Stimulated activated CD8-positive, alpha-beta memory T cell treated with anti-CD3 and anti-CD28 coated beads, Interleukin-7, amount 100 ng/mL, for 4 hours (primary cell): ENCODE measurements at regions not wholly inside any gene's neighbourhood (a gene's known extent, or its start where the extent isn't known, plus 50 kb on each side); places are given as distances from the start of the nearest gene placed in this dataset.
"Not testable (repeated sequence)": the region's sequence is repeated elsewhere in the genome, so short reads cannot be mapped to it uniquely, and the experiment has no call there.

Experiments used
- DNase-seq, 2 donors: peaks; one replicate each; pipeline ENCODE4 v3.0.0-alpha.2; 2020; ENCODE audit warnings: low read depth in 2 of 2

GRCh38 chr18:14460364-14460763 lies 83.0 kb downstream of the POTEC start:
- not testable (repeated sequence) for DNase-seq

- not testable (repeated sequence) for DNase-seq
Measured at GRCh38 chr18:14459826-14460225, 83.6 kb downstream of the POTEC start.

- DNase-seq, result peak; percentile 46 to 58
Measured at GRCh38 chr18:14458009-14458945, 85.1 kb downstream of the POTEC start.

DNA sequence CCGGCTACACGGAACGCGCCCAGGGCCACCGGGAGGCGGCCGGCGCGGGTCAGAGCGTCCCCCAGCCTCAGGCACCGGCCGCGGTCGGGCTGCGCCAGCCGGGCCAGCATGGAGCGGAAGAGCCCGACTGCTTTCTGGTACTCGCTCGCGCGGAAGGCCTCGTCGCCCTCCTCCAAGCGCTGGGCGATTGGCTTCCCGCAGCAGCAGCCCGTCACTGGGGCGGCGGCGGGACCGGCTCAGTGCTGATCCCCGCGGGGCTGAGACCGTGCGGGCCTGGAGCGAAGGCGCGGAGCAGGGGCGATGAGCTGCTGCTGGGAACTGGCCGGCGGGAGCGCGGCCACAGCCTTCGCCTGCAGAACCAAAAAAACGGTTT lies 92.8 kb downstream of the POTEC start:
- not testable (repeated sequence) for DNase-seq

- not testable (repeated sequence) for DNase-seq
Measured at GRCh38 chr18:14449995-14450636, 93.3 kb downstream of the POTEC start.

- not testable (repeated sequence) for DNase-seq
Measured at GRCh38 chr18:14449062-14449461, 94.3 kb downstream of the POTEC start.

DNA sequence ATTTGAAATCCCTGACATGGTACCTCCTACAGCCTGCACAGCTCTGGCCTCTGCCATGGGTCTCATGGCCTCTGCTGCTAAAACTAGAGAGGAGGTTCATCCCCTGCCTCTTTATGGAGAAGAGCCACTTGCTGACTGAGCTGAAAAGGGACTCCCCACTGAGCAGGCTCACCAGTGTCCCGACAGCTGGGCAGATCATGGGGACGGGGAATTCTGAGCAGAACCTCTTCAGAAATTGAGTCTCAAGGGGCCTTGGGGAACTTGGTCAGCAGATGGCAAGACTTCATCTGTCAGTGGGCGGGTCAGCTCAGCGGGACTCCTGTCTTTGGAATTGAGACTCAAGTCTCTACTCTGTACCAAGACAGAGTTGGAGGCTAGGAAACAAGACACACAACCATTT lies 95.7 kb downstream of the POTEC start:
- DNase-seq, result not testable (repeated sequence)

DNA sequence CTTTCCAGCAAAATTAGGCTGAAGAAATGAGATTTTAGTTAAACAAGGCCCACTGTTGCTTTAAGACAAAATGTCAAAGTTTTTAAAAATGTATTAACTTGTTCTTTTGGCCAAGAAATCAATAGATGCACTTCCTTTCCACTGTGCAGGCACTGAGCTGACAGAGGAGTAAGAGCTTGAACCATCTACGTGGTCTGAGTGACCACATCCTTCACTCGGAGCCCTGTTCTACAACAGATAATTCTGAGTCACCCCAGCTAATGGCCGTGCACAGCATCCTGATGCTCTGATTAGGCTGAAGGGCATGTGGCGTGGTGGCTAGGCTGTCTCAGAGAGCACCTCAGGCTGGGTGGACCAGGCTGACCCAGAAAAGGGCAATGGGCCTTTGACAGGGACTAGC lies 107.9 kb downstream of the POTEC start:
- DNase-seq, result not testable (repeated sequence)

DNA sequence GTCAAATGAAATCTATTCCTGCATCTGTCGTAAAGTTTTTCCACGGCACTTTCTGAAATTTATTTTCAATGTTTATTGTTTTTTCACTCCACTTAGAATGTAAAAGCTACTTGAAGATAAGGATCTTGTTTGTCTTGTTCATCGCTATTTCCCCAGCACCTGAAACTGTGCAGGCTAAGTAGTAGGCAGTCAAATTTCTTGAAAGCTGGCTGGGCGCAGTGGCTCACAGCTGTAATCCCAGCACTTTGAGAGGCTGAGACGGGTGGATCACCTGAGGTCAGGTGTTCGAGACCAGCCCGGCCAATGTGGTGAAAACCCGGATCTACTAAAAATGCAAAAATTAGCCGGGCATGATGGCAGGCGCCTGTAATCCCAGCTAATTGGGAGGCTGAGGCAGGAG lies 111.0 kb downstream of the POTEC start:
- not testable (repeated sequence) for DNase-seq

- DNase-seq, result peak; percentile 9 to 47
Measured at GRCh38 chr18:14431031-14431521, 112.3 kb downstream of the POTEC start.

GRCh38 chr18:14415806-14416205 lies 127.6 kb downstream of the POTEC start:
- DNase-seq, result peak in 1 of 2 donors; percentile 5

- DNase-seq, result not testable (repeated sequence)
Measured at GRCh38 chr18:14415399-14415798, 128.0 kb downstream of the POTEC start.

DNA sequence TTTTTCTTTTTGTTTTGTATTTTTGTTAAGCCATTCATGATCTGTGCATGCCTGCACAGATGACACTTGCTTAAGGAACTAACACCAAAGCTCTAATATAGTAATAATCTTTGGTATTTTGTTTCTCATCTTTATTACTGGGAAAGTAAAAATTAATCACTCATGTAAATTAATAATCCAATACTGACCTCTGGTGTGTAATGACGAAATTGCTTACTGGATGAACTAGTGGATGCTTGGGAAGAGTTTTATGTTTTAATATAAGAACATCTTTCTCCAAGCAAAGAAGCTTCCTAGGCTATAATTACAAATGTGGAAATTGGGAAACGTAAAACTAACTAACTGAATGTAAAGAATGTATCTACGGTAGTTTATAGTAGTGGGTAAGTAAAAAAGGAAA lies 147.9 kb downstream of the POTEC start:
- DNase-seq, result not testable (repeated sequence)

DNA sequence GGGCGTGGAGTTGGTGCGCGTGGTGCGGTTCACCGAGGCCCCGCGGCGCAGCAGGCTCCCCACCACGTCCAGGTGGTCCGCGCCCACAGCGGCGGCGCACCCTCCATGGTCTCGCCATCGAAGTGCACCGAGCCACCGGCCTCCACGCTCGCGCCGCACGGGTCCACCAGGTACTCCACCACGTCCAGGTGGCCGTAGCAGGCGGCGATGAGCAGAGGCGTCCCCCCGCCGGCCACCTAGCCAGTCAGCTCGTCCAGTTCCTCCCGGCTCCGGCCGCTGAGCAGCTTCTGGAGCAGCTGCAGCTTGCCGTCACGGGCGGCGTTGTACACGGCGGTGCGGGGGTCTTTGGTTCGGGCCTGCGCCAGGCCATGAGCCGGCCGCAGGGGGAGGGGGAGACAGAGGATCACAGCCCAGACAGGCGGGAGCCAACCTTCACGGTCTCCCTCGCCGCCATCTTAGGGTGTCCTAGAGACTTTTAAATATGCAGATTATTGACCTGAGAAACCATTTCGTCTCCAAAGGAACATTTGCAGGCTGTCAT lies 149.8 kb downstream of the POTEC start:
- not testable (repeated sequence) for DNase-seq

DNA sequence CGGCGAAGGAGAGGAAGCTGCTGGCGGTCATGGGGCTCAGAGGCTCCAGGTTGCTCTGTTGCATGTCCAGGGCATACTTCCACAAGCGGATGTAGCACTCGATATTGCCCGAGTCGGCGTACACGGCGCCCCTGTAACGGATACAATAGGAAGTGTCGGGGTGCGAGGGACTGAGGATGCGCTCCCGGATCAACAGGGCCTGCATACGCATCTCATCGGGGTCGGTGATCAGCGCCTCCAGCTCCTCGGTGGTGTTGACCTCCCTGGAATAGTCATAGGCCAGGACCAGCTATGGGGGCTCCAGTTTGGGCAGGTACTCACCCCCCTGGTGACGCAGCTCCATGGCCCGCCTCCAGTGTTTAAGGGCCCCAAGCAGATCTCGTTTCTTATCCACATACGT lies 150.8 kb downstream of the POTEC start:
- not testable (repeated sequence) for DNase-seq

GRCh38 chr18:14384961-14385360 lies 158.4 kb downstream of the POTEC start:
- DNase-seq, result not testable (repeated sequence)

GRCh38 chr18:14382666-14383065 lies 160.7 kb downstream of the POTEC start:
- not testable (repeated sequence) for DNase-seq

- DNase-seq, result not testable (repeated sequence)
Measured at GRCh38 chr18:14379489-14379888, 163.9 kb downstream of the POTEC start.

GRCh38 chr18:14378376-14378775 lies 165.0 kb downstream of the POTEC start:
- not testable (repeated sequence) for DNase-seq

DNA sequence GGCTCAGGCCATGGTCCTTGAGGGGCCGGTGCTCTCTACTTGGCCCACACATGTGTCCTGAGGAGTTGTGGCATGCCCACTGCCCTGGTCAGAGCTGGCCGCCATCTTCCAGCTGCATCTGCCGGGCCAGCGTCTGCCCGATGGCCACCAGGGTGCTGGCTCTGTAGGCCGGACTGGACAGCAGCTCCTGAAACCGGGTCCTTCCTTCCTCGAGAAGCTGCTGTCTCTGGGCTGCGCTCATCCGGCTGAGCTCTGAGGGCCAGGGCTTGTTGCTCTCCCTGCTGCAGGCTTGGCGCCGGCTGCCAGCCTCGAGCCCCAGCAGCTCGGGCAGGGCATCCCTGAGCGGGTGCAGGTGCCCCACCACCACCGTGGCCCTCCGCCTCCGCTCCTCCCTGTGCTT lies 182.1 kb downstream of the POTEC start:
- DNase-seq, result not testable (repeated sequence)

DNA sequence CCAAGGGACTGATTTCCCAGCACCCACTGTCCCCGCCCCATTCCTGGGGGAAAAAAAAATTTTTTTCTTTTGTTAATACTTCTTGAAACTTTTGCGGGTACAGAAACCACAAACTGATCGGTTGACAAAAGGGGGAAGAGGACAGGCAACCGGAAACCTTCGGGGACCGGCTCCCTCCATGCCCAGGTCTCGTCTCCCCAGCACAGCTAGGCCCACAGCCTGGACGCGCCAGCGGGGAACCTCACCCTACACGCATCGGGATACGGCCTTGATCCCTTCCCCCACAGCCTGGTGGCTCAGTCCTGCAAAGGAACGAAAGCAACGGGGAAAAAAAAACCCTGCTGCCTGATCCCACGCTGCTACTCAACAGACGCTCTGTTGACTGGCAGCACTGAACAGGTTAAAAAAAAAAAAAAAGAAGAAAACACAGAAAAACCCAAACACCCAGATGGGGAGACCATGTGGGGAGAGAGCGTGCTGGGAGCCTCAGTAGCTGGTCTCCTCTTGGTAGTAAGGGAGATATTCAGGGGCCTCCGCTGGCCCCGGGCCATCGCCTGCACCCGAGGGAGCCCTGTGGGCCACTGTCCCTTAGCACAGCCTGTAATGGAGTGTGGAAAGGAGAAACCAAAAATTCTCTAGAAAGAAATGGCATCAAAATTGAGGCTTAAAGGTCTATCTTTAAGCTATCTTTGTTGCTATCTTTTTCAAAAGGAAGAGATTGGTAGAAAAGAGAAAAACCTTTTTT lies 185.7 kb downstream of the POTEC start:
- not testable (repeated sequence) for DNase-seq

DNA sequence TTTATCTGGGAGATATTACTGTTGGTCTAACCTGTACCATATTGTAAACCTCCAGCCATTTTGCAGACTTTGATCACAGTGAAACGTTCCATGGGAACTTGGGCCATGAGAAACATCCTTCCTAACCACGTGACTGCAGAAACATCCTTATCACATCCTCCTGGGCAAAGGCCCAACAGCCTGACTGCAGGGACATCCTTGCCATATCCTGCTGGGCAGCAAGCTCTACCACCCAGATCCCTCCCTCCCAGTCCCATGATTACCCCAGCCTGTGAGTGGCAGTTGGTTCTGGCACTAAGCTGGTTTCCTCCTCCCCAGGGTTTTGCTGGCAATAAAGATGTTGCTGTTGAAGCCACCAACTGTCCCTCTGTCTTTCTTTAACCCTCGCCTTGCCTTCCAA lies 201.2 kb downstream of the POTEC start:
- DNase-seq, result not testable (repeated sequence)
